NCI-H2196 (cell line): ENCODE measurements at regions not wholly inside any gene's neighbourhood (a gene's known extent, or its start where the extent isn't known, plus 50 kb on each side); places are given as distances from the start of the nearest gene placed in this dataset.
A peak's percentile ranks its signal among the peaks of the same experiment; 100 is the strongest.

Experiments used
- DNase-seq: peaks from one replicate; lab custom pipeline; 2025; ENCODE audit not compliant: unreplicated experiment; lab: John Stamatoyannopoulos, UW

DNA sequence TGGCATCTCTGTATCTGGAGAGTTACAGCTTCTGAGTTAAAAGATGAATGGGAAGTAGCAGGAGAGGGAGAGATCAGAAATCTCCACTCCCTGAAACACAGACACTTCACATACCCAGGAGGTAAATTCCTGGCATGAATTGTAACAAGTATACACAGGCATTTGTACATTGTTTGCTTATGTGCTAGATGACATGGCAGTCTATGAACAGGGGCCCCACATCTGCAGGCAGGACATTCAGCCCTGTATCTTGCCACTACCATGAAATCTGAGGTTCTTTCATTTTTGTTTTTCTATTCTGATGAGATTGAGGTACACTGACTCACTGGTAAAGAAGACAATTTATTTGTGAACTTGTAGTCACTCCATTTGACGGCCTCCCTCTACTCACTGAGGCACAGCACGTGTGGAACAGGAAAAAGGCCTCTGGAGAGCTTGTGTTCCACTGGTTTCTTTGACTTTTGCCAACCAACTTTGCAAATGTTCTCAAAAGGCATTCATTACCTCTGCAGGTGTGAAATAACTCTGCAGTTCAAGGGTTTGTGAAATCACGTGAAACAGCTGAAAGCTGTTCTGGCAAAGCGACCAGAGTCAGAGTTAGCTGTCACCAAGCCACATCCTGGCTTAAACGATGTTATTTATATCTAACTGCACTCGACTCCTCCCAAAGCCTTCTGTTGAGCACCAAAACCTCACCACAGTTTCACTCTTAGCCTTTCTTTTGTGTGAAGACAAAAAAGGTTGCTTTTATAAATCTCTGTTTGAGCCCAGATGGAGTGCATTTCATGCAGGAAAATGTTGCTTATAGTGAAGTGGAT, 401.3 kb upstream of the CFAP20DC start:
- peak; percentile 11 for DNase-seq

DNA sequence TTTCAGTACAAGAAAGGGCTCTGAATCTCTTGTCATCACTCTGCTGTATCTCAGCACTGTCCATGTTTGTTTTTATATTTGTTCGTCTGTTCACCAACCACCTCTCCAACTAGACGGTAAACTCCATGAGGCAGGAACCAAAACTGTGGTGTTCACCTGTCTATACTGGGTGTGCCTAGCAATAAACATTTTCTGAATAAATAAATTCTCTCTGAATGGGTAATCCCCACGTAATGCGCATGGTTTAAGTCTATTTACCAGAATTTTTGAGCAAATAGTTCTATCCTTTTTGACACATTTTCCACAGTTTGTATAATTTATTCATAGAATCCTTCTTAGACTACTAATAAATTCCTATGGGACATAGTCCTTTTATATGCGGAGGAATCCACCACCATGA, 400.6 kb upstream of the CFAP20DC start:
- DNase-seq, result no peak

- DNase-seq, result no peak
These were observed 397.1 kb upstream of the CFAP20DC start for GRCh38 chr3:59446775-59447465.

- no peak for DNase-seq
These were observed 394.9 kb upstream of the CFAP20DC start for GRCh38 chr3:59444676-59445075.

DNA sequence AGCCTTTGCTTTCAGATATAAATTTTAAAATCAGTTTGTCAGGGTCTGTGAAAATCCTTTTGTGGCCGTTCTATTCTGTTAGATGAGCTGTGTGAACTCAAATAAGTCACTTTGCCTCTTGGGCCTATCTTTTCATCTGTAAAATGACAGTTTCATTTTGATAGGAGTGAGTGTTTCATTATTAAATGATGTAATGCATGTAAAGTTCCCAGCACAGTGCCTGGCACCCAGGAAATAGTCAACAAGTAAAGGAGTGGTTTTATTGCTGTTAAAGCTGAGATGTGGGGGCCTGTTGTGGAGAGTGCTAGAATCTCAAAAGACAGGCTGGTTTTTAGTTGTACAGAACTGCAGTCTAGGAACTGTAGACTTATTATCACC, 394.5 kb upstream of the CFAP20DC start:
- DNase-seq, result no peak

GRCh38 chr3:59443618-59444293, 393.9 kb upstream of the CFAP20DC start:
- DNase-seq, result no peak

- DNase-seq, result no peak
These were observed 392.2 kb upstream of the CFAP20DC start for GRCh38 chr3:59442046-59442445.

- DNase-seq, result no peak
These were observed 390.6 kb upstream of the CFAP20DC start for GRCh38 chr3:59440285-59441028.

DNA sequence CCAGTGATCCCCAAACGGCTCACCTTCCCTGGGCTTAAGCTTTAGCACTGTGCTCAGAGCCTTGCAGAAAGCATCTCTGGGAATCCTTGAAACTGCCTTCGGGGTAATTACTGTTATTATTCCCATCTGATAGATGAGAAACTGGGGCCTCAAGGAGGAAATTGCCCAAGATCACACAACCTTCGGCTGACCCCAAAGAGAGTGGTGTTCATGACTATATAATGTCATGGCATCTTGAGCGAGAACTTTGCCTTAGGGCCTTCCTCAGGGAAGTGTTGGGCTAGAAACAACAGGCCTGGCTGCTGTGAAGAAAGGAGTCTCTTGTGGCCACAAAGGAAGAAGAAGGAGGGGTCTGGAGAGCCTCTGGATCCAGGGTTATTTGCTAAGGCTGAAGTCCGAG, 388.7 kb upstream of the CFAP20DC start:
- DNase-seq, result no peak

GRCh38 chr3:59436164-59436958, 386.5 kb upstream of the CFAP20DC start:
- DNase-seq, result peak; percentile 30

DNA sequence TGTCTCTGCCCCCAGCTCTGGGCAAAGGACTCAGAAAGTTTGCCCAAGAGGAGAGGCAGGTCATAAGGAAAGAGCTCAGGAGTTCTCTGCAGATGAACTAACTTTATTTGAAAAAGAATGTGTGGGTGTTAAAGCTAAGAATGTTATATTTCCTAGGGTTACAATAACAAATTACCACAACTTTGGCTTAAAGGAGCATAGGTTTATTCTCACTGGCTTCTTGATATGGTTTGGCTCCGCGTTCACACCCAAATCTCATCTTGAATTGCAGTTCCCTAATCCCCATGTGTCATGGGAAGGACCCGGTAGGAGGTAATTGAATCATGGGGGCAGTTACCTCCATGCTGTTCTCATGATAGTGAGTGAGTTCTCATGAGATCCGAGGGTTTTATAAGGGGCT, 383.7 kb upstream of the CFAP20DC start:
- DNase-seq, result no peak

- no peak for DNase-seq
These were observed 382.8 kb upstream of the CFAP20DC start for GRCh38 chr3:59432665-59433064.

GRCh38 chr3:59430341-59430740, 380.5 kb upstream of the CFAP20DC start:
- no peak for DNase-seq

- no peak for DNase-seq
These were observed 379.4 kb upstream of the CFAP20DC start for GRCh38 chr3:59429198-59429597.

DNA sequence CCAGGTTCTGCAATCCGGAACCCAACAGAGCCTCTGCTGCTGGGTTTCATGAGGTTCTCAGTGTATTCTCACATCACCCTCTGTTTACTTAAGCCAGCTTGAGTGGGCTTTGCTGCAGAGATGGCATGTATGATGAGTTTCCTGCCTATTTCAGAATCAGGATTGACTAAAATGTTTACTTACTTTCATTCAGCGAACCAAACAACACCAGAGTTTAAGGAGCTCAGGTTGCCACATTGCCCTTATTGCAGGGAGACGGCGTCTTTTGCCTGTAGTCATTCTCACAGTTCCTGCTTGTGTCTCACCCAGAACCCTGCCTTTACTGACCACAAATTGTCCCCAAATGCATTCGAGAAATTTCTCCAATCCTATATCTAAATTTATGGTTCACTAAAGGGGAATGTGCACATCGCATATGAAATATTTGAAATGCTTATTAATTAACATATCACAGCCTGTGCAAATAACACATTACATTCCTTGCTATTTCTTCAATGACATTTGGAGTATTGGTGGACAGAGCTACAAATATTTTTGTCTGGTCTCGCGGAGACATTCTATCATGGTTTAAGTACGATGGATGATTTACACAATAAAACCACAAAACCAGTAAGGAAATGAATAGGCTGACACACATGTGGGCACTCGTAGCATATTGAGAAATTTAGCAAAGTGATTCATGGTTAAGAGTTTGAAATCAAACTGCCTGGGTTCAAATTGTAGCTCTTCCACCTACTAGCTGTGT, 377.2 kb upstream of the CFAP20DC start:
- no peak for DNase-seq

GRCh38 chr3:59425942-59426341, 376.1 kb upstream of the CFAP20DC start:
- no peak for DNase-seq

- DNase-seq, result no peak
These were observed 375.5 kb upstream of the CFAP20DC start for GRCh38 chr3:59425371-59425770.

GRCh38 chr3:59424268-59425010, 374.6 kb upstream of the CFAP20DC start:
- DNase-seq, result no peak

DNA sequence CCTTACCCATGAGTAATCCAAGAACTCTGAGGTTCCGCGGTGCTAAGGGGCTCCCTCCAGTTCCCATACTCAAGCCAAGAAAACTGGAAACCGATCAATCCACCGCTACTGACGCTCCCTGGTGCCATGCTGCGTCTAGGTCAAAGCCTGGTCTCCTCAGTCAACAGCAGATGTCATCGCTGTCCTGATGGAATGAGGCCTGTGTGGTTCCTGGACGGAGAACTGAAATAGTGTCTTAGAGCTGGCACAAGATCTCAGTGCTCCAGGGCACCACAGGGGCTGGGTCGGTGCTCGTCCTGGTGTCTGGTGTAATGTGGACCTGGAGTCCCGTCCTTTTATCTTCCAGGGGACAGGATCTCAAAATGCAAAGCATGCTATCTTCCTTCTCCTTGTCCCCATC, 373.9 kb upstream of the CFAP20DC start:
- no peak for DNase-seq
